Transverse colon (tissue), 4 donors: ENCODE measurements at regions not wholly inside any gene's neighbourhood (a gene's known extent, or its start where the extent isn't known, plus 50 kb on each side); places are given as distances from the start of the nearest gene placed in this dataset.

Source experiments
- CTCF ChIP-seq, 5 experiments: fragments of 200-600 bp in 3 of 5; fragments of 450-650 bp in 2 of 5; sonication (generic) in 3 of 5; IDR thresholded peaks; 1 replicate in 2 of 5; 2 replicates in 3 of 5; pipeline ENCODE4 v1.5.1; 2016 to 2017; ENCODE audit warnings: antibody characterized with exemption in 5 of 5, inconsistent platforms in 3 of 5, mild to moderate bottlenecking in 2 of 5, moderate library complexity in 1 of 5
- POLR2A ChIP-seq: fragments of 450-650 bp; IDR thresholded peaks from one replicate; pipeline ENCODE4 v1.6.1; 2016; ENCODE audit warnings: antibody characterized with exemption, mild to moderate bottlenecking, moderate library complexity
- POLR2AphosphoS5 ChIP-seq, 3 donors: sonication (generic); formaldehyde crosslinking; IDR thresholded peaks; one replicate each; pipeline ENCODE4 v1.6.1; 2016; ENCODE audit warnings: antibody characterized with exemption in 3 of 3

GRCh38 chr1:29865051-29865450 is 628.7 kb downstream of the PTPRU start:
- TF ChIP-seq POLR2A (no peak), CTCF (IDR thresholded peaks at IDR 0.05) (no peak), POLR2AphosphoS5 (IDR thresholded peaks at IDR 0.05) (no peak)
